HL-60/S4 treated with phorbol 12-myristate 13-acetate at 8.2 ng/mL for 4 days and 3 days (cell line): ENCODE measurements at regions not wholly inside any gene's neighbourhood (a gene's known extent, or its start where the extent isn't known, plus 50 kb on each side); places are given as distances from the start of the nearest gene placed in this dataset.

Source experiments
- in situ Hi-C: fragments of 300-500 bp; cut with MboI; formaldehyde crosslinking; loops from 2 replicates; pipeline ENCODE4 v1.15.0; 2022; ENCODE audit warnings: low sequenced_read_pairs

DNA sequence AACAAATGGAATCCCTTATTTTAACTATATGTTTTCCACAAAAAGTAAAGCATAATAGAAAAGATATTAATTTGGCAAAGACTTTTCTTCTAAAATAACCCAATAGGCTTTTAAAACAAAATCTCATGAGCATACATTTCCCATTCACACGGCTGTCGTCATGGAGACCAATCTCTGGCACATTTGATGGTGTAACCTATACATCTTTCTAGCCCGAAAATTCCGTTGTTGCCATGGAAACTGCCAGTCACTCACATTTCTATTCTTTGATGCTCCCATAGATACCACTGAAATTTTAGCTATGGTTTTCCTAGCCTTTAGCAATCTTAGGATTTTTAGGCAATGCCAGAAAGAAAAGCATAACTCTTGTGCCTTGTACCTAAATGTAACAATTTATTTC is 262.9 kb upstream of the TRPM3 start:
- in situ Hi-C loops, result no loop called here

DNA sequence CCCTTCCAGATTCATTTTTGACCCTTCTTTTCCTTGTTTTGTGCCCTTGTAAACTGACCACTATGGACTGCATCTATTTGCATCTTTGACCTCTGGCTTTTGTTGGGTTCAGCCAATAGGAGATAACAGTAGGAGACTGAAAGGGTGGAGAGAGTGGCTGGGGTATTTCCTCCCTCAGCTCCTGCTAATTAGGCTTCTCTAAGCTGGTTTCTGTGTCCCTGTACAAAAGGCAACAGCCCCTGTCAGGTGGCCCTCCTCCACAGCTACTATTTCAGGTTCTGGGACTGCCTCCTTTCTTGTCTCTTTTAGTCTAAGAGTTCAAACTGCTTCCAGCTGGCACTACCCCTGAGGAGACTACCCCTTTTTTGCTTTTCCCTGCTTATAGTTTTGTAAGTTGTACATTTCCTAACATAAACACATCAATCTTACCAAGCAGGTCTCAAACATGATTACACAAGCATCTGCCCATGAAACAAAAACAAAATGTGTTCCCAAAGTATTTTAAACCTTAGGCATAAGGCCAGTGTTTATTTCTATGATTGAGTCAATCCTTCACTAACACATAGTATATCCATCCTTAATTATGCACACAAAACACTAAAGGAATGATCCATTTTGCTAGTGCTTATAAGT is 262.0 kb upstream of the TRPM3 start:
- in situ Hi-C loops, result no loop called here

DNA sequence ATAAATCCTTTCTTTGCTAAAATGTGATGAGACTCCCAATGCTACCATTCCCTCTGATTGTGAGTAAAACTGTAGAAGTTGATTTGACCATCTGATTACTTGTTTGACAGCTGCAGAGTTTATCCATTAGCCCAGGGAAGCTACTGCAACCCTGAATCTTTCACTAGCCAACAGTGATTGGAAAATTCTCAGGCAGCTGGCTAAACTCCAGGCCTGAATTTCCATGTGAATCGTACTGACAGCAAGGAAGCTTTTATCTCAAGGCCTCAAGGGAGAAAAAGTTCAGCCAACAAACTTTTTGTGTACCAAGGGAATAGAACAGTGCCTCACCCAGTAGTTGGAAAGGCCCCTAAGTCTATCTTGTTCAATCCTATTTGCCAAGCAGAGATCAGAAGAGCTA is 246.7 kb upstream of the TRPM3 start:
- in situ Hi-C loops, result no loop called here

DNA sequence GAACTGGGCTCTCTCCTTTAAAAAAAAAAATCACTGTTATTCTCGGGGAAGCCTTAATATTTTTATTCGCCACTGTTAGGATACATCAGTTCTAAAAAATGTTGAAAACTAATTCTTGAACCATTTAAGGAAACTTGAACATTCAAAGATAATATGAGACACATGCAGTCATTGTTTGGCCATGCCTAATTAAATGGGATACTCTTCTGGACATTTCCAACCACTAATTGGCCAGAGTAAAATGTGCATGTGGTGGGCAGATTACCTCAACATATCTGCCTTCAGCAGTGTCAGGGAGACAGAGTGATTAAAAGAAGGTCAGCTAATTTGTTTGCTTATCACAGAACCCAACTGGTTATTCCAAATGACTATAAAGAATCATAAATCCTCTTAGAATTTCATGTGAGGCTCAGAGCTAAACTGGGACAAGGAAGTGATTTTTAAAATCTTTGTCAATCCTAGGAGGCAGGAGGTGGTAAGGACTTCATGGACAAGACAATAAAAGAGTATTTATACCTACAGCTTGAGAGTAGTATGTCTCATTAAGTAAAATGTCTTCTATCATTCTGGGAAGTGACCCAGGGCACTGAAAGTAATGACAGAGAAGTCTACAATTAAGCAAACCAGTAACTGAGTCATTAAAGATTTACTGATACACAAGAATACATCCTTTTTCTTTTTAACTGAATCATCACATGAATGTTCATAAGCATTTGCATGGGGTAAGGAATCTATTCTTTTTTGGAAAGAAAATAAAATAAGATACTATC is 242.9 kb upstream of the TRPM3 start:
- in situ Hi-C loops, result no loop called here

DNA sequence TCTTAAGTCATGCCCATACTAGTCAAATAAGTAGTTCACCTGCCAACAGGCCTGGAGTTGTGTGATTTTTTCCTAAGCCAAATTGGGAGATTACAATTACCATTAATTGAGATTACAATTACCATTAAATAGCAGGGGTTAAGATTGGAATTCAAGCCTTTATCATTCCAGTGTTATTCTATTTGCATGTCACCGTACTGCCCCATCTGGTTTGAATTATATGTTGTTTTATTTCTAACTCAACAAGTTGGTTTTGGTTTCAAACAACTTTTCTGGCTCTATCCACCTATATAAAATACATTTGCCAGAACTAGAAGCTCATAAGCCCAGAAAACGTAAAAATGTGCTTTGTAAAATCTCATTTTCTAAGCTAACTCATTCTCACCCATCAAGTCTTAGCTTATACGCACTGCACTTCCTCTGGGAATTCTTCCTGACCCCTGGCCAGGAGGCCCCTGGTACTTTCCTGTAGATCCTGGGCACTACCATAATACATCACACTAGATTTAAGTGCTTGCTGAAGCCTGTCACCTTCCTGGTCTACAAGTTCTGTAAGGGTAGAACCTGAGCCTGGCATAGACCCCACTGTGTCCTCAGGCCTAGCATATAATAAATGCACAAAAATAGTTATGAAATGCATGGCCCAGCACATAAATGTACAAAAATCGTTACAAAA is 242.0 kb upstream of the TRPM3 start:
- in situ Hi-C loops, result no loop called here

DNA sequence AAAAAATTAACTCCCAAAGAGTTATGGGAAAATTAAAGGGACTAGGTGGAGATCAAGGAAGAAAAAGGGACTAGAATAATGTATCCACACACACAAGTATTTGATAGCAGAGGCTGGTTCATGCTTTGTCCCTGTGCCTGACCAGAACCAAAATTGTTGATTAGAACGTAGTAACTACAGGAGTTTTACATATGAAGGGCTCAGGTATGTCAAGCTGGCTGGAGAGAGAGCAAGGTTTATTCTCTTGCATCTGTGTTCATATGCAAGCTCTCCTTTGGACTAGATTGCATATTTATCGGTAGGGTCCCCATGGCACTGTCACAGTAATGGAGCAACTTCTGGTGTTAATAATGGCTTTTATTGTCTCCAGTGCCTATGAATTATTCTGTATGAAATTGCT is 239.9 kb upstream of the TRPM3 start:
- in situ Hi-C loops, result no loop called here

DNA sequence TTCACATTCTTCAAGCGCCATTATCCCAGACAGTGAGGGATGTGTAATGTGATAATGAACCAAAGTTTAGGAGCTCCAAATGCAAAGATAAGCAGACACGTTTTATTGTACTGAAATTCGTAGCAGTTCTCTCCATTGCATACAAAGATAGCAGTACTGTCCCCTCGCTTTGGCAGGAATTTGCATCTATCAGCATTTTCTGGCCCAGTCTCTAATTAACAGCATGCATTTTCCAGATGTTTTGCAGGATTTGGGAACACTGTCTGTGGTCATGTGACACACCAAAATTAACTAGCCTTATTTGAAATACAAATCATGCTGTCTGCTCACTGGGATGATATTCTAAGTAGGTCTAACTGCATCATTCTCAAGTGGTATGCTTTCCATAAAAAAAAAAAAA is 235.9 kb upstream of the TRPM3 start:
- in situ Hi-C loops, result no loop called here

DNA sequence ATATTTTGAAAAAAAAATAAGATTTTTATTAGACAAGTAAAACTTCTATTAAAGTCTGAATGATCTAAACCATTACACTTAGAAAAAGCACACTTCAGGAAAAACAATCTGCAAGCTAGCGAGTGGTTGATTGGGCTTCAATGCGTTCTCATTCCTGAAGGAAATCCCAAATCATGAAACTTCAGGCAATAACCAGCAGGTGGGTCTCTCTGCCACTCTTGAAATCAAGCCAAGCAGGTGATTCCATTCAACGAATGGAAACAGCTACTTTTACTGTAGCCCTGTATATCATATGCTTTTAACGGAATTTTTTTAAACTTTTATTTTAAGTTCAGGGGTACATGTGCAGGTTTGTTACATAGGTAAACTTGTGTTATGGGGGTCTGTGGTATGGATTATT is 234.5 kb upstream of the TRPM3 start:
- in situ Hi-C loops, result no loop called here

DNA sequence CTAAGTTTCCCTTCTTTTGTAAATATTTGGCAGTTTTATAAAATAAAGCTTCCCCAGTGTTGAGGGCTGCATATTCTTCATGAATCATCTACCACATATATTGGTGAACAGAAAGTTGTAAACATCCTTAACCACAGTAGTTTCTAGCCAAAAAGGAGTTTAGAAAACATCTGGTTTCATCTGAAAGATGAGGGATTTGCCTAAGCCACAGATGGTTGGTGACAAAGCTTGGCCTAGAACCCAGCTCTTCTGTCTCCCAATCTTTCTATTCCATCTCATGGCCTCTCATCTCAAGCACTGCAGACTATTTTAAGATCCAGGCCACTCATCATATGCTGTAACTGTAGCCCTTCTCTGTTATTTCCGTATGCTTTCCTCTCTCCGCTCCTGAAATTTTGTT is 232.3 kb upstream of the TRPM3 start:
- in situ Hi-C loops, result no loop called here

DNA sequence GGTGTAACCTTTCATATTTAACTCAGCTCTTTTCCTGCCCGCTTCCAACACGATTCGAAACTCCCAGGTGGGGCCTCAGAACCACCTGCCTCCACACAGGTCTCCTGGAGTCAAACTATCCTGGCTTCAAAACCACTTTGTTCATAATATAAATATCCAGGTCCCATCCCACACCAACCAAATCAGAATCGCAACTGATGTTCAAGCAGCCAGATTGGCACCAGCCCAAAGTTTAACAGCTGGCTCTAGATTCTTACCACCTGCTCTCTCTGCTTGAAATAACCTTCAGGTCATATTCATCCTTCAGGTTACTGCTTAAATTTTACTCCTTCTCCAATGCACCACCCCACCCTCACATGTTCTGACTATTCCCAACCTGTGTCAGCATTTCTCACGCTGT is 231.4 kb upstream of the TRPM3 start:
- in situ Hi-C loops, result no loop called here

DNA sequence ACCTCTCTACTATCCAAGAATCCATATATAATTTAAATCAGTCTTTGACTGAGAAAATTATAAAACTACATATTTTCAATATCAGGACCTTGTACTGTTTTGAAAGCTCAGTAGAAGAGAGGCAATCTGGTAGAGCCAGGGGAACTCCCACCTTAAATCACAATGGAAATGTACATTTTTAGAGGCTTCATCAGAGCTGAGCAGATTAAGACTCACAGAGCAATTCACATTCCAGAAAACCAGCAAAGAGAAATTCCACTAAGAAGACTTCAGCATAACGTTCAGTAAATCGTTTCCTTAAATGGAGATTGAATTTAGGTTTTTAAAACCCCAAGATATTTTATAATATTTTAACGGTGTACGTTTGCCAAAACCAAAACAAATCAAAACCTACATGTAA is 227.8 kb upstream of the TRPM3 start:
- in situ Hi-C loops, result no loop called here

DNA sequence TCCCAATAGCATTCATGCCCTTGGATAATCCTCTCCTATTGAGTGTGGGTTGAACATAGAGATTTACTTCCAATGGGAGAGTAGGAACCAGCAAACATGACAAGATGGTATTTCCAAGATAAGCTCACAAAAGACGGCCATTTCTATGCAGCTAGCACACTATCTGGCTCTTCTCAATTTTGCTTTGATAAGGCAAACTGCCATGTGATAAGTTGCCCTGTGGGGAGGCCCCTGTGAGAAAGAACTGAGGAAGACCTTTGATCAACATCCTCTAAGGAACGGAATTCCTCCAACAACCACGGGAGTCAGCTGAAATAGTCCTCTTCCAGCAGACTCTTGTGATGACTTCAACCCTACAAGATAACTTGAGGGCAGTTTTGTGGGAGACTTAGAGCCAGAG is 211.9 kb upstream of the TRPM3 start:
- in situ Hi-C loops, result no loop called here

DNA sequence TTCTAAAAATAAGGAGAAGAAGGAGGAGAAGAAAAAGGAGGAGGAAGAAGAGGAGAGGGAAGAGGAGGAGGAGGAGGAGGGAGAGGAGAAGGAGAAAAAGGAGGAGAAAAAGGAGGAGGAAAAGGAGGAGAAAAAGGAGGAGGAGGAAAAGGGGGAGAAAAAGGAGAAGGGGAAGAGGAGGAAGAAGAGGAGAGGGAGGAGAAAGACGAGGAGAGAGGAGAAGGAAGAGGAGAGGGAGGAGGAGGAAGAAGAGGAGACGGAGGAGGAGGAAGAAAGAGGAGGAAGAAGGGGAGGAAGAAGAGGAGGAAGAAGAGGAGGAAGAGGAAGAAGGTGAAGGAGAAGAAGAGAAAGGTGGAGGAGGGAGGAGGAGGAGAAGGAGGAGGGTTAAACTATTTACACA is 210.2 kb upstream of the TRPM3 start:
- in situ Hi-C loops, result no loop called here

DNA sequence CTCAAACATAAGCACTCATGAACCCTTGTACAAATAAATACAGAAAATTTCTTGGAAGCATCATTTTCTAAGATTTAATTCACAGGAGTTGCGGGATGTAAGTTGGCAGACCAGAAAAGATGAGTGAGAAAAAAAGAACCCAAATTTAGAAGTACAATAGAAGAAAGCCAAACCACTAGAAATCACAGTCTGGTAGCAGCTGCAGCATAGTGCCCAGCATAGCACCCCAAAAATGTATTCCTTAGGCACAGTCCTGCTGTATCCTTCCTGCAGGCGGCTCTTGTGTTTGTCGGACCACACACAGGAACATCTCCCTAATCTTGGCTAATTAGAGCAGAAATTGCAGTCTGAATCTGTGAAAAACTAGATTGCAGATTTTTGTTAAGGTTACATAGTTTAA is 208.5 kb upstream of the TRPM3 start:
- in situ Hi-C loops, result no loop called here

DNA sequence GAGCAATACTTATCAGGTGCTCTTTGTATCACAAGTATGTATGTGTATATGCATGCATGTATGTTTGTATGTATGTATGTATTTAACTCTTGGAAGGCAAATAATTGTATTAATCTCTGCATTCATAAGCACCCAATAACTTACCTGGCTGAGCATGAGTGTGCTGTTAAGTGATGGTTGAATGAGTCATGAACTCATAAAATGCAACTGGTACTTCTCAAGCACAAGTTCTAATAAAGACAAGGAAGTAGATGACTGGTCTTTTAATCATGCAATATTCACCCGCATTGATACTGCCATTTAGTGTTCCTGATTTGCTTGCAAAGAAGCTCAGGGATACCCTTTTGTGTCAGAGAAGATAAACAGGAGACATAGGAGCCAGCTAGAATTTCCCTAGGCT is 204.9 kb upstream of the TRPM3 start:
- in situ Hi-C loops, result no loop called here

DNA sequence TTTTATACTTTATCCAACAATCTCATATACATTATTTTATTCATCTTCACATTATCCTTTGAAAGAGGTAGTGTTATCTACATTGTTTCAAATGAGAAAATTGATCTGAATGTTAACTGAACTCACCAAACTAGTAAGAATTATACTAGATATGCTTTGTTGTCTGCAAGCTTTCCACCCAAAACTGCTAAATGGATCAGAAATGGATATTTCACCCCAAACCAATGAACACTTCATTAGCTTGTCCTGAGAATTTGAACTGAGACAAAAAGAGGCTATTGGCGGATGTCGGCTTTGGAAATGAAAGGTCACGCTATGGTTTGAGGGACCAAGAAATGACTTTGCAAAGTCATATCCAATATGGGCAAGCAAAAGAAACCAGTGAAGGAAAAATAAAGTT is 201.9 kb upstream of the TRPM3 start:
- in situ Hi-C loops, result loop anchor here (25.0 kb wide), 1 partner anchor 111 kb away; no protein-coding TSS in a partner anchor

DNA sequence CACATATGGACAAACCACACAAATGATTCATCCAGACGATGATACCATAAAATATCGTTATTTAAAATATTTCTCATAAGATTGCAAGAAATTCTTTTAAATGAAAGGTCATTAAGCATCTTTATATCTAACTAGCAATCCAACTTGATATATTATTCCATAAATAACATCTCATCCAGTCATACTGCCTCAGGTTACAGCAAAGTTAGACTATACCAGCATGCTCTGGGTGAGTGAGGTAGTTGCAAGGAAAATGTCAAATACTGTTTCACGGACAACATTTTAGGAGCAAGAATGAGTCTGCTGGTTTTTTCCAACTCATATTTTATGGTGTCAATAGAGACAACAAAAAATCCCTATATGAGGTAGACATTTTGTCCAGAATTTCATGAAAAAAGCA is 200.9 kb upstream of the TRPM3 start:
- in situ Hi-C loops, result loop anchor here (25.0 kb wide), 1 partner anchor 110 kb away; no protein-coding TSS in a partner anchor

DNA sequence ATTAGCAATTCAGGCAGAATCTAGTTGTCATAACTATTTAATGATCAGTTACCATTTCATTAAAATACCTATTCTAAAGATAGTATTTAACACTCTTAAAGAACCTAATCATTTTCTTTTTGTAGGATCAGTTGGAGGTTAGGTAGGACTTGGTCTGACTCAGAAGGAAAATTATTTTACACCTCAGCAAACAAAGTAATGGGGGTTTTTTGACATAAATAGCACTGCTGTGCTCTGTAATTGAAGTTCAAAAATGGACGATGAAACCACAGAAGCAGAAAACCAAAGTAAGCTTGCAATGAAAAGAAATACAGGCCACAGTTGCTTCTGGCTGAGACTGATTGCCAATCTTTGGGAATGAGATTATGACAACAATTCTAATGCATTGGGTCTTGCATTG is 187.0 kb upstream of the TRPM3 start:
- in situ Hi-C loops, result loop anchor here (25.0 kb wide), 1 partner anchor 96 kb away; no protein-coding TSS in a partner anchor

DNA sequence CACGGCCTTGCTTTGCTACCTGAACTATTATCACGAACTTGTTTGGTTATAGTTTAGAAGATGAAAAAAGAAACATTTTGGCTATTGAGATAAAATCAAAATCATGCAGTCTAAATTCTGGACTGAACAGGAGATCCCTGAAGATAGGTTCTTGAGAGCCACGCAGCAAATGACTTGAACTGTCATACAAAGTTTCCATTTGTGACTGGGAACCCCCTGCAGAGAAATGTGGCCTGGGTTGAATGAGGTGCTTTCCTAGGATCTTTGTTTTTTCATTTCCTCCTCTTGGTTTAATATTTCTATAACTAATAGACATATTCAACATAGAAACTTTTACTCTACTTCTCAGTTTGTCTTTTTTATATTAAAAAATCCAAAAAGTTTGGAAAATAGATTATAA is 184.7 kb upstream of the TRPM3 start:
- in situ Hi-C loops, result loop anchor here (25.0 kb wide), 1 partner anchor 94 kb away; no protein-coding TSS in a partner anchor

DNA sequence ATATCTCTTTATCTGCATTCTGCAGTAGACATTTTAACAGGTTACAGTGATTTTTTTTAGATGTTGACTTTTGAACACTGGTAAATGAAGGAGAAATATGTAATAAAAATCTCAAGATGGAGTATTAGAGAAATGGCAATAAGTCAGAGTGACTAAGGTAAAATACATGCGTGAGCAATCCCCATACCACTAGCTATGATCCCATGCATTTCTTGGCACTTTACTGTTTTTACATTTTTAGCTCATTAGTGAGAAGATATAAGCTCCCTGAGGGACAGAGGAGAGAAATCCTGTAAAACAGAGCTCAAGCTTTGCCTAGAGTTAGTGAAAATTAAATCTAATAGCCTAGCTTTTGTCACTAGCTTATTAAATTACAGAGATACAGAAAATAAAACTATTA is 181.9 kb upstream of the TRPM3 start:
- in situ Hi-C loops, result loop anchor here (25.0 kb wide), 1 partner anchor 91 kb away; no protein-coding TSS in a partner anchor

DNA sequence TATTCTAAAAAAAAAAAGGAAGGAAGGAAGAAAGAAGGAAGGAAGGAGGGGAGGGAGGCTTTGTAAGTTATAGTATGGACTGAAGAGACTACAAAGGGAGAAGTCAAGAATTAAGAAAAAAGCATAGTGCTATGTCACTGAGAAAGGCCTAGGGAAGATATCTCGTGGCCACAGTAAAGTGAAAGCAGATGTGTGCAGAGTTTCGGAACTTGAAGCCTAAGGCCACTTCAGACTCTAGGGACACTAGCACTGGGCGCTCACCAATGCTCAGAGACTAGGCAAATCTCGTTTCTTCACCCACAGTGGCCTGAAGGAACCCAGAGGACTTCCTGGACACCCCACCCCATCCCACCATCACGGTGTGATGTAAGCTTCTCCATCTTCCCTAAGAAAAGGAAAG is 181.4 kb upstream of the TRPM3 start:
- in situ Hi-C loops, result loop anchor here (25.0 kb wide), 1 partner anchor 90 kb away; no protein-coding TSS in a partner anchor

DNA sequence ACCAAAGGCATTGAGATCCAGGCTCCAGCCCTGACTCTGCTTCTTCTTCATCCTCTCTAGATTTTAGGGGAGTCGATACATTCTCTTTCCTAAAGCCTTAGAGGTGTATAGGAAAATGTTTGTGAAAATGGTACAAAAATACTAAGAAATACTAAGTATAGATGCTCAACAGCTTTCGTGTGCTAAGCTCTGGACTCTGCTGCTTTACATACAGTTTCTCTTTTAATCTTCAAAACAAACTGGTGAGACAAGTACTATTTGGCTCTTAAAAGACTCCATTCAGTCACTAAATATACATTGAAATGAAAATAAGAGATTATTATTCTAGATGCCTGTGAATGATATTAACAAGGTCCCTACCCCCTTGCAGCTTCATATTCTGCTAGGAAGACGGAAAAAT is 174.5 kb upstream of the TRPM3 start:
- in situ Hi-C loops, result no loop called here
